ENCODE measurements at regions not wholly inside any gene's neighbourhood (a gene's known extent, or its start where the extent isn't known, plus 50 kb on each side); places are given as distances from the start of the nearest gene placed in this dataset.
"Not testable (repeated sequence)": the region's sequence is repeated elsewhere in the genome, so short reads cannot be mapped to it uniquely, and the experiment has no call there.

GRCh38 chr15:96807361-96807760, 476.9 kb downstream of the NR2F2 start:
- DNase-seq (ENCODE audit: low read depth in 2 of 2) = no peak

GRCh38 chr15:96817900-96818299, 487.4 kb downstream of the NR2F2 start:
- DNase-seq (ENCODE audit: low read depth in 2 of 2) = no peak

- no peak for DNase-seq (ENCODE audit: low read depth in 2 of 2)
Observed at GRCh38 chr15:96818861-96819260, 488.4 kb downstream of the NR2F2 start.

GRCh38 chr15:96827981-96828380, 497.5 kb downstream of the NR2F2 start:
- no peak for DNase-seq (ENCODE audit: low read depth in 2 of 2)

- no peak for DNase-seq (ENCODE audit: low read depth in 2 of 2)
Observed at GRCh38 chr15:96837241-96837970, 506.9 kb downstream of the NR2F2 start.

GRCh38 chr15:96838081-96838480, 507.6 kb downstream of the NR2F2 start:
- DNase-seq (ENCODE audit: low read depth in 2 of 2) = no peak

- DNase-seq (ENCODE audit: low read depth in 2 of 2) = no peak
Observed at GRCh38 chr15:96849271-96849900, 518.9 kb downstream of the NR2F2 start.

GRCh38 chr15:96851613-96852012, 521.1 kb downstream of the NR2F2 start:
- no peak for DNase-seq (ENCODE audit: low read depth in 2 of 2)

- DNase-seq (ENCODE audit: low read depth in 2 of 2) = no peak
Observed at GRCh38 chr15:96858694-96859093, 528.2 kb downstream of the NR2F2 start.

- no peak for DNase-seq (ENCODE audit: low read depth in 2 of 2)
Observed at GRCh38 chr15:96860741-96861140, 530.2 kb downstream of the NR2F2 start.

GRCh38 chr15:96867992-96868391, 537.5 kb downstream of the NR2F2 start:
- DNase-seq (ENCODE audit: low read depth in 2 of 2) = no peak

GRCh38 chr15:96869122-96869521, 538.6 kb downstream of the NR2F2 start:
- no peak for DNase-seq (ENCODE audit: low read depth in 2 of 2)

- no peak for DNase-seq (ENCODE audit: low read depth in 2 of 2)
Observed at GRCh38 chr15:96869790-96870189, 539.3 kb downstream of the NR2F2 start.

GRCh38 chr15:96870580-96870979, 540.1 kb downstream of the NR2F2 start:
- no peak for DNase-seq (ENCODE audit: low read depth in 2 of 2)

GRCh38 chr15:96877442-96877841, 546.9 kb downstream of the NR2F2 start:
- not testable (repeated sequence) for DNase-seq (ENCODE audit: low read depth in 2 of 2)

GRCh38 chr15:96878129-96878528, 547.6 kb downstream of the NR2F2 start:
- DNase-seq (ENCODE audit: low read depth in 2 of 2) = no peak

- DNase-seq (ENCODE audit: low read depth in 2 of 2) = no peak
Observed at GRCh38 chr15:96882121-96882772, 551.7 kb downstream of the NR2F2 start.

GRCh38 chr15:96887730-96888129, 557.2 kb downstream of the NR2F2 start:
- DNase-seq (ENCODE audit: low read depth in 2 of 2) = no peak

- no peak for DNase-seq (ENCODE audit: low read depth in 2 of 2)
Observed at GRCh38 chr15:96888764-96889163, 558.3 kb downstream of the NR2F2 start.

GRCh38 chr15:96889734-96890480, 559.4 kb downstream of the NR2F2 start:
- no peak for DNase-seq (ENCODE audit: low read depth in 2 of 2)

- DNase-seq (ENCODE audit: low read depth in 2 of 2) = no peak
Observed at GRCh38 chr15:96891046-96891445, 560.5 kb downstream of the NR2F2 start.

- DNase-seq (ENCODE audit: low read depth in 2 of 2) = no peak
Observed at GRCh38 chr15:96893159-96893906, 562.8 kb downstream of the NR2F2 start.
